GM18861 (cell line): ENCODE measurements at regions not wholly inside any gene's neighbourhood (a gene's known extent, or its start where the extent isn't known, plus 50 kb on each side); places are given as distances from the start of the nearest gene placed in this dataset.

Source experiments
- ATAC-seq: cut with Tn5 transposase; IDR thresholded peaks from one replicate; pipeline ENCODE4 v1.9.1; 2021; ENCODE audit not compliant: unreplicated experiment

DNA sequence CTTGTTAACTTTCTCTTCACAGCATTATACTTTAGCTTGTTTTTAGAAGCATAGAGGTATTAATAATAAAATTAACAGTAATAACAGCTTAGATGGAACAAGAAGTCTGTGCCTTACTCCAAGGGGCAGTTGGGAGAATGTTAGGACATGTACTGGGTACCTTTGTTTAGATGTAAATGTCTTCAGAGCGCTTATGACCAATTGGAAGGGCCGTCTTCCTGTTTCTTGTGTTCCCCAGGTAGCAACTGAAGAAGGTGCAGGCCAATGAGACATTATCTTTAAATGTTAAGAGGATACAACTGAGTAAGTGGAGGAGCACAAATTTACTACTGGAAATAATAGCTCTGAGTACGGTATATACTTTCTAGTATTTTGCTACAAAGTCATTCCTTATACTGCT is 180.9 kb upstream of the SYT1 start:
- no peak for ATAC-seq

DNA sequence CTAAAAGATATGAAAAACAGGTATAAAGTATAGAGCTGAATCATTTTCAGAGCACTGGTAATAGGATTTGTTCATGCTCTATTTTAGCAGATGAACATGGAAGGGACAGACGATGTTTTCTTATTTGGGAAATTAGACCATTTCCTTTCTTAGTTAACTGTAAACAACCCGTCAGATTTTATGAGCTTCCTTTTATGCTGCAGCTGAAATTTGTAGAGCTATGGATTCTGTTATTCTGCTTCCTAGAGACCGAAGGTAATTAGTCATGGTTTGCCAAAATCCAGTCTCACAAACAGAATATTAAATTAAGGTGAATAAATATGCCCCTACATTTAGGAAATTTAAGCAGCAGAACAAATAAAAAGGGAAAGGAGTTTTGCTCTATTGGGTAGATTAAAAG is 180.2 kb upstream of the SYT1 start:
- no peak for ATAC-seq

DNA sequence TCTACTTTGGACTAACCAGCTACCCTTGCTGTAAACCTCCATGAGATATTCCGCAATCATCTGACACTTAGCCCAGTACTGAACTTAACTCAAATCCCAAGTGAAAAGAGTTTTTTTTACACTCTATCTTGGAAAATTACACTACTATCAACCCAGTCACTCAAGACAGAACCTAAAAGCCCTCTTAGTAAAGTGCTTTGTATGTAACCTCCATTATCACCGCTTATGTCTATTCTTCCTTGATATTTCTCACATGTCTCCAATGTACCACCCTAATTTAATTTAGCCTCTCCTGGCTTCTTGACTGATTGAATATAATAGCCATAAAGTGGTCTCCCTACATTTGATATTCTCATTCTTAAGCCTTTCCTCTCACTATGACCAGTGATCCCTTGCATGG is 168.8 kb upstream of the SYT1 start:
- no peak for ATAC-seq

DNA sequence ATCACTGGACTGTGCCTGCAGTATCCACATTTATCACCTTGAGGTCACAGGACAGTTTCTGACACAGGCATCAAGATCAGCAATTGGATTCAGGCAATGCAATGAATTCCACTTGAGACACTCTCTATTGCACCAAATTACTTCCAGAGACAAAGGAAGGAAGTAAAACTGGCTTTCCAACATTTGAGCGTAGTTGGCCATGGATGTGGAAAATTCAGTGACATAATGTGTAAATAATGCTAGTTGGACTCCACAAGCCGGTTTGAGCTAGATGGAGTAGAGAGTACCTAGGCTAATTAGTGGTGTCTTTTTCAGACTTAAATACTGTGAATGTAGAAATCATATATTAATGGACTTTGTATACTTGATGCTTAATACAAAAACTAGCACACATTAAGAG is 168.3 kb upstream of the SYT1 start:
- ATAC-seq: no peak

DNA sequence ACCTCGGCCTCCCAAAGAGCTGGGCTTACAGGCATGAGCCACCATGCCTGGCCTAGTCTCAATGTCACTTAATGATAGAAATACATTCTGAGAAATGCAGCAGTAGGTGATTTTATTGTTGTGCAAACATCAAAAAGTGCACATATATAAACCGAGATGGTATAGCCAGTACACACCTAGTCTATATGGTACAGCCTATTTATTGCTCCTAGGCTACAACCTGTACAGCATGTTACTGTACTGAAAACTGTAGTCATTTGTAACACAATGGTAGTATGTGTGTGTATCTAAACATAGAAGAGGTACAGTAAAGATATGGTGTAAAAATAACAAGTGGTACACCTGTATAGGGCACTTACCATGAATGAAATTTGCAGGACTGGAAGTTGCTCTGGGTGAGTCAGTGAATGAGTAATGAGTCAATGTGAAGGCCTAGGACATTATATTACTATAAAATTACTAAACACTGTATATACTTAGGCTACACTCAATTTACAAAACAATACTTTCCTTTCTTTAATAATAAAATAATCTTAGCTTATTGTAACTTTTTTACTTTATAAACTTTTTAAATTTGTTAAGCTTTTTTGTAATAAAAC is 166.7 kb upstream of the SYT1 start:
- ATAC-seq: no peak

DNA sequence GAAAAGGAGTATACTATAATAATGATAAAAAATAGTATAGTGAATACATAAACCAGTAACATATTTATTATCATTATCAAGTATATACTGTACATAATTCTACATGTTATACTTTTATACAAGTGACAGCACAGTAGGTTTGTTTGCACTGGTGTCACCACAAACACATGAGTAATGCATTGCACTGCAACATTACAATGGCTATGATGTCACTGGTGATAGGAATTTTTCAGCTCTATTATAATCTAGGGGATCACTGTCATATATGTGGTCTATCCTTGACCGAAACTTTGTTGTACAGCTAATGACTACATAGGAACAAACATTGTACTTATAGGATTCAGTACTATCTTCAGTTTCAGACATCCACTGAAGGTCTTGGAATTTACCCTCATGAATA is 165.8 kb upstream of the SYT1 start:
- no peak for ATAC-seq

DNA sequence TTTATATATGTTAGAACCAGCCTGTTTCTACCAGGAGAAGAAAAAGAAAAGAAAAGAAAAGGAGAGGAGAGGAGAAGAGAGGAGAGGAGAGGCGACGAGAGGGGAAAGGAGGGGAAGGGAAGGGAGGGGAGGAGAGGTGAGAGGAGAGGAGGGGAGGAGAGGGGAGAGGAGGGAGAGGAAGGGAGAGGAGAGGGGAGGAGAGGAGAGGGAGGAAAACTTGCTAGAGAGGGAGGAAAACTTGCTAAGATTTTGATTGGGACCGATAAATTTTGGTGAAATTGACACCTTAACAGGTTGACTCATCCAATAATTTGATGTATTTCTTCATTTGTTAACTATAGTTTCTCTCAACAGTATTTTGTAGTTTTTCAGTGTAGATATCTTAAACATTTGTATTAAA is 164.0 kb upstream of the SYT1 start:
- ATAC-seq: no peak

DNA sequence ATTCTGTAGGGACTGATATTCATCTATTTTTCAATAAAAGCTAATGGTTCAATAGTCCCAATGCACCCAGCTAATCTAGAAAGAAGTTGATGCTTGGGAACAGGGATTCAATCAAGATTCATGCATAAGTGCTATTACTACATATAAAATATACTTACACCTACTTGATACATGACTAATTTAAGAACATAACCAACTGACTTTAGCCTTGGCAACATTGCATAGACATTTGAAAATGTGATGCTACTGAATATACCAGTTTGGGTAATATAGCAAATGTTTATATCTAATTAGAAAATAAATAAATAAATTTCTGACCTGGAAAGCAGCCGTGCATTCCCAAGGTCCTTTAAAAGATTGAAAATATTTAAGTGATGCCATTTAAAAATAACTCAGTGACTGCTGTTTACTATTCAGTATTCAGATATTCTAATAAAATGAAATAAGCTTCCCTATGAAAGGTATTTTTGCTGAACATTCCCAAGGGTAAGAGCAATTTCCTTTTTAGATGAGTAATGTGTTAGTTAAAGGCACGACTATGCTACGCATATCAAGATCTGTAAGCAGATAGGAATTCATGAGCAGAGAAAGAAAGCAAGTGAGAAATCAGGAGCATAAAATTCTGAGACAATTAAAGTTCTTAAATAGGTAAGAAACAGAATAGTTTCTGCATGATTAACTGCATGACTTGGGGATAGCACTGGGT is 160.6 kb upstream of the SYT1 start:
- ATAC-seq: no peak

DNA sequence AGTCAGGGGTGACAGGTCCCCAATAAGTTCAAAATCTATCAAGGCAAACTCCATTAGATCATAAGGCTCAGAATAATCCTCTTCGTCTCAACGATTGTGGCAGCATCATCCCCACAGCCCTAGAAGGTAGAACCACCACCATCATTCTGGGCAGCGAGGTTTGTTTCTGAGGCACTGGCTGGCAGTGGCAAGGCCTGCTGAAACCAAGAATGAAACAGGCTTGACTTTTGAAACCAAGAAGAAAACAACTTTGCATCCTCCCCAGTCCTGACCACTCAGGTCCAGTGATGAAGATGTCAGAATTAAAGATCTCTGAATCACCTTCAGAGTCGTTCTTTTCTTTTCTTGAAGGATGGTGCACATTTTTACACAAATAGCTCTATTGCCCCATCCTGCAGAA is 152.6 kb upstream of the SYT1 start:
- no peak for ATAC-seq

DNA sequence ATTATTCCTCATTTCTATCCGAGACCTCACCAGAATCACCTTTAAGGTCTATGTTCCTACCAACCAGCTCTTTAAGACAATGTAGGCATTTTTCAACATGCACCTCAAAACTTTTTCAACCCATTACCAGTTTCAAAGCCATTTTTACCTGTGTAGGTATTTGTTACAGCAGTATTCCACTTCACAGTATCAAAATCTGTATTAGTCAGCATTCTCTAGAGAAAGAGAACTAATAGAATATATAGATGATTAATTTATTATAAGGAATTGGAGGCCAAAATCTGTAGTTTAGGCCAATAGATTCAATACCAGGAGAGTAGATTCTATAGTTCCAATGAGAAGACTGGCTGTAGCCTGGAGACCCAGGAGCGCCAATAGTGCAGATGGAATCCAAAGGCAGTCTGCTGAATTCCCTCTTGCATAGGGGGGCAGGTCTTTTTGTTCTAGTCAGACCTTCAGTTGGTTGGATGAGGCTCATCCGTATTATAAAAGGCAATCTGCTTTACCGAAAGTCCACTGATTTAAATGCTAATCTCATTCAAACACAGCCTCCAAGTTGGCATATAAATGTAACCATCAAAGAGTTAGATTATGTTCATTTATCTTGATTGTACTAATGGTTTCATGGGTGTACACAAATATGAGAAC is 151.6 kb upstream of the SYT1 start:
- no peak for ATAC-seq

DNA sequence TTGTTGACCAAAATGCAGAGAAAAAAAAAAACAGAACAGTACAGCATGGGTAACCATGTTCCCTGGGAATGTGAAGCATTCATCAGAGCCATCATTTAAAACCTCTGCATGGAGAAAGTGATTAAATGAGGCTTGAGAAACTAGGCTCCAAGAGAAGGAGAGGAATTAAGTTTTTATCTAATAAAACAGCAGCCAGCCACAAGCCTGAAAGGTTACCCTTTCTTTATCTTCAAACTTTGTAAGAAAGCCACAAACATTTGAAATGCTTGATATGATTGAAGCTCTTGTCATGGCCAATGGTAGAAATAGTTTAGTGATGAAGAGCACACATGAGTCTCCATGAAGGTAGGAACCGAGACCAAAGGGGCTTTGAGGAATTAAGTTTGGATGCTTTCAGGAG is 144.9 kb upstream of the SYT1 start:
- no peak for ATAC-seq

DNA sequence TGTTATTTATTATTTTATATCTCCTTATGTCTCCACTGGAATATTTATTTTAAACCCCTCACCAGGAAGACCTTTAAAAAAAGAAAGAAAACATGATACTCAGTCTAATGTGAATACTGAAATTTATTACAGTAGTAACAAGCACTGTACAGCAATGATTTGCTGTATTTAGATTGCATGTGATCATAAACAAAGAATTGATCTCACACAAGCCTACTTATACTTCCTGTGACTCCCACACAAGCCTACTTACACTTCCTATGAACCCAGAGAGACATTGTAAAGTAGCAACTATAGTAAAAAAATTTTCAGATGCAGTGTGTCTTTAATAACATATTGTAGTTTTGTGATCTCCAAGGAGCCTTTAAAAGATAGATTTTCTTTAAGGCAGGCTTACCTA is 142.7 kb upstream of the SYT1 start:
- ATAC-seq: no peak

DNA sequence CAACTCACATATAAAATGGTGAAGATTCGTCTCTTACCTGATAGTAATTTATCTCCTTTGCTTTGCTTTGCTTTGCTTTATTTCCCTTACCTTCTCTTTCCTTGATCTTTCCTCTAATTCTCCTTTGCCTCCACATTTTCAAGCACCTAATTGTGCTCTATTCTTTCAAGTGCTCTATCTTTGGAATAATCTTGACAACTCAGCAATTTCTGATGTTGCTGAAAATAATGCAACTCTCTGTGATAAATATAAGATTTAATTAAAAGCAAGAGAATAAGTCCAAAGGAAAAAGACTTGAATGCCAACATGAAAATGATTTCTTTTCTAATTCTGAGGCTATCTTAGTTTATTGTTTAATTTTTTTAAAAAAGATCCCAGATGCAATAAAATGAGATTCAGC is 139.5 kb upstream of the SYT1 start:
- no peak for ATAC-seq

DNA sequence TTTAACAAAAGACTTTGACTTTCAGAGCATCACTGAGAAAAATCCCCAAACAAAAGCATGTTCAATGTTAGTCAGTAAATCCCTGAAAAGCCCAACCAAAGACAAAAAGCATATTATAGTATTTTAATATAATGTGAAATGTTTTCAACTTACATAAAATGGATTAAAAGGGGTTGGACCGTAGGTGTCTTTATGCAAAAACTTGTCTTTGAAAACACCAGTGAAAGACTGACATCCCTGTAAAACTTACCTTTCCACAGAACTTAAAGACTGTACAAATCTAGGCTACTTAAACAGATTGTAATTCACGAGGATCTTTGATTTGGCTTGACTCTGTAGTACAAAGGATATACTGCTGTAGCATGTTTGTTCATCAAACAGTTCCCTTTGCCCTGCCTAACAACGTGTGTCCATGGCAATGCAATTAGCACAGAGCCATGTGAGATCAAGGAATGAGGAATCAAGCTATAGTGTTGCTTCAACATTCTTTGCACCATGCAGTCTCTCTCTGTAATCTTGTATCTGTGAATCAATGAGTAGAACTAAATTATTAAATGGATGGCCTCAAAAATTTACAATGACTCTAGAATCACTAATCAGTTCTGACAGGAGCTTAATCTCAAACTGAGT is 138.5 kb upstream of the SYT1 start:
- no peak for ATAC-seq

DNA sequence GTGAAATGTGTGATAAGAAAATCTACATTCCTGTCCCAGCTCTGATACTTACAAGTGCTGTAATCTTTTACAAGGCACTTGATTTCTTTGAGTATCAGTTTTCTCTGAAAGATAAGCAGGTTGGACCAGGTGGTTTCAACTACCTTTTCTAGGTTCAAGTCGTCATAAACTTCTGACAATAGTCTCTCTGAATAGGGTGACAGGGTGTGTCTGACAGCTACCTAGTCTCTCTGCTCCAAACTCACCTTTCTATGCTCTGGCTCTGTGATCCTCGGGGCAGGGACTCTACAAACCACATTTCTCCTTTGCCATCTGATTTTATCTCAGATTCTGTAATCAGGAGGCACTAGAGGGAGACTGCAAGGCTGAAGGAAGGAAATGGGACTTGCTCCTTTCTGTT is 137.7 kb upstream of the SYT1 start:
- no peak for ATAC-seq

DNA sequence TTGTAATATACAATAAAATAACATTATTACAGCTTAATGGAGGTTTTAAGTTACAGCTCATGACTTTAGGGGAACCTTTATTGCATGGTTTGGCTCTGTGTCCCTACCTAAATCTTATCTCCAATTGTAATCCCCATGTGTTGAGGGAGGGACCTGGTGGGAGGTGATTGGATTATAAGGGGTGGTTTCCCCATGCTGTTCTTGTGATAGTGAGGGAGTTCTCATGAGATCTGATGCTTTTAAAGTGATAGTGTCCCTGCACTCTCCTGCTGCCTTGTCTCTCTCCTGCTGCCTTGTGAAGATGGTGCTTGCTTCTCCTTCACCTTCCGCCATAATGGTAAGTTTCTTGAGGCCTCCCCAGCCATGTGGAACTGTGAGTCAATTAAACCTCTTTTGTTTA is 132.1 kb upstream of the SYT1 start:
- ATAC-seq: no peak

DNA sequence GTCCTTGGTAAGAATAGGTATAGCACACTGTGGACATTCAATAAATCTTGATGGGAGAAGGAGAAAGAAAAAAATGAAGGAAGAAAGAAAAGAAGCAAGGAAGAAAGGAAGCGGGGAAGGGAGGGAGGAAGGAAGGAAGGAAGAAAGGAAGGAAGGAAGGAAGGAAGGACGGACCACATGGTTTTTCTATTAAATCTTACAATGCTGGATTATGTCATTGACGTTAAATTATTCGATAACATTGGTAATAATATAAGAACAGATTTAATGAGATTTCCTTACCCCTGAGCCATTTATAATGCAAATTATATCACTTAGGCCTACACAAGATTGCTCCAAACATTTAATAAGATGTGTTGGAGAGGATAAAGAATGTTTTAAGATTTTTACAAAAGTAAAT is 124.9 kb upstream of the SYT1 start:
- no peak for ATAC-seq

DNA sequence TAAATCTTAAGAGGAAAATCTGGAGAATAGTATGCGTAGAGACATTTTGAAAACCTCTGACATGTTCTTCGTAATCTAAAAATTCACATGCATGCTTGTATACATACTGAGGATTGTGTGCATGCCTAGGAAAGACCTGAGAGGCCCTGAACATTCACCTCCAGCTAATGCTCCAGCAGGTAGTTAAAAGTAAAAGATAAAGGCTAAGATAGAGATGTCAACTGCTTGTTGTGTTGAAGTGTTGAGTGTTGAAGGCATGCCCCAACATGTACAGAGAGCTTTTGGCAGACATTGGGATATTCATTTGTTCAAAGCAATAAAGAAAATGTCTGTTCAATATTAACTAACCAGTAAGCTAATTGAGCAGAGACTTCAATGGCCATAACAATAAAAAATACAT is 118.6 kb upstream of the SYT1 start:
- ATAC-seq: no peak

DNA sequence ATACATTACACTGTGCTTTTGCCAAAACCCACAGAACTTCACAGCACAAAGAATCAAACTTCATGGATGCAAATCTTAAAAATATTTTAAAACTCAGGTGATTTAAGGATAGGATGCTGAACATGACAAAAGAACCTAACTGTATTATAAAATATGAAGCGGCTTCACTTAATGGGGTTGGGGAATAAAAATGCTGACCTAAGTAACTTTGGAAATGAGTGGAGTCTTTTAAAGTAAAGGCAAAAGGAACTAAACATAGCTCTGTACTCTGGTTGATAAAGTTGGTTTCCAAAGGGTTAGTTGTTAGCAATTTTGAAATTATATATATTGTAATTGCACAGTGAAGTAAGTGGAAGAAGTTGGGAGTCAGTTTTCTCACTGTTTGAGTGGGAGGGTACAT is 111.5 kb upstream of the SYT1 start:
- ATAC-seq: no peak

DNA sequence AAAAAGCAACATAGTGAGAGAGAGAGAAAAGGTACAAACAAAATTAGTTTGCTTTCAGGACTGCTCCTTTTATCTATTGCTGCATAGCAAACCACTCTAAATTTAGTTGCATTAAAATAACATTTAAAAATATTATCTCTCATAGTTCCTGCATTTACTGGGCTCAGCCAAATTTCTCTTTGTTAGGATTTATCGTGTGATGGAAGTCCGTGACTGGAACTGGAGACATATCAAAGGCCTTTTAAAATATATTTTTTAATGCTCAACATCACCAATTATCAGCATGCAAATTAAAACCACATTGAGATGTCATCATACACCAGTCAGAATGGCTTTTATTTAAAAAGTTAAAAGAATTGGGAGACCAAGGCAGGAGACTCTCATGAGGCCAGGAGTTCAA is 107.6 kb upstream of the SYT1 start:
- no peak for ATAC-seq

DNA sequence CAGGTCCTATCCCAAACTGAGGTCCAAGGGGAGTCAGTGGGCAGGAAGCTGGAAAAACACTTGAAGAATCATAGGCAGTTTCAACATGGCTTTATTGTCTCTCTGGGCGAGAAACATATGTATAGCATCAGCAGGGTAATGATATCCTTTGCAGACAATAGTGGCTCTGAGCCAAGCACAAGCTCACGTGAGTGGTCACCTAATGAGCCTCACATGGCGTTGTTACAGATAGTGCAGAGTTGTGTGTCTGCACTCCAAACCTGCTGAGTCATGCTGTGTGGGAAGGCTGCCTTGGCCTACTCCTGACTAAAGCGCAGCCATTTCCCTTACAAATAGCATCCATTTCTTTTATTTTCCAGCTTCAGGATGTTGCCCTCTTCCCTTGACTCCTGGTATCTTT is 105.2 kb upstream of the SYT1 start:
- ATAC-seq: no peak

DNA sequence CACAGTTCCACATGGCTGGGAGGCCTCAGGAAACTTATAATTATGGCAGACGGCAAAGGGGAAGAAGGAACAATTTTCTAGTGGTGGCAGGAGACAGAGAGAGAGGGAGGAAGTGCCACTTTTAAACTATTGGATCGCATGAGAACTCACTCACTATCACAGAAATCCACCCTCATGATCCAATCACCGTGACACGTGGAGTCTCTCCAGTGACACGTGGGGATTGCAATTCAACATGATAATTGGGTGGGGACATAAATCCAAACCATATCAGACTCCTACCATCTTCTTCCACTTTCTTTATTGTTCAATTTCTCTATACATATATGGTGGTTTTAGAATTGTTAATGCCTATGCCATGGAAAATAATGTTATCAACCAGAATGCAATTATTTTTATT is 103.7 kb upstream of the SYT1 start:
- ATAC-seq: no peak
